ENCODE measurements at regions not wholly inside any gene's neighbourhood (a gene's known extent, or its start where the extent isn't known, plus 50 kb on each side); places are given as distances from the start of the nearest gene placed in this dataset.
"Not testable (repeated sequence)": the region's sequence is repeated elsewhere in the genome, so short reads cannot be mapped to it uniquely, and the experiment has no call there.

DNA sequence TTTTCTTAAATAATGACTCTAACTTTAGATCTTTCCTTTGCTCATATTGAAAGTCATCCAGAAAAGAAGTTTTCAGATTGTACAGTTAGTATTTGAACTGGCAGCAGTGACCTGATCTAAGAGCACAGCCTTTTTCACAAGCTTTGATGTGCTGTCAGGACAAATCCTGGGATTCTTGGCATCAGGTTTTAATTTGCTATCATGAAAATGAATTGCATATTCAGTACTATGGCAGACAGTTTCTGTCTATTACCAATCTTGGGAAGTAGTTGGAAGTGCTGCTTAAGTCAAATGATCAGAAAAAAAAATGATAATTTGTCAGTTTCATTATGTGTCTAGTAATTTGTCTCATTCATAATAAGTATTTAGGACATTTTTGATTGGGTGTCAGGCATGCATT lies 925.6 kb upstream of the ARRDC3 start:
- no peak overlapping the region for H3K27ac ChIP-seq

GRCh38 chr5:92302356-92302755 lies 919.2 kb upstream of the ARRDC3 start:
- H3K27ac ChIP-seq = not testable (repeated sequence)

More for the DNA sequence above, 925.6 kb upstream of the ARRDC3 start:
- TF ChIP-seq, protein P1, sequence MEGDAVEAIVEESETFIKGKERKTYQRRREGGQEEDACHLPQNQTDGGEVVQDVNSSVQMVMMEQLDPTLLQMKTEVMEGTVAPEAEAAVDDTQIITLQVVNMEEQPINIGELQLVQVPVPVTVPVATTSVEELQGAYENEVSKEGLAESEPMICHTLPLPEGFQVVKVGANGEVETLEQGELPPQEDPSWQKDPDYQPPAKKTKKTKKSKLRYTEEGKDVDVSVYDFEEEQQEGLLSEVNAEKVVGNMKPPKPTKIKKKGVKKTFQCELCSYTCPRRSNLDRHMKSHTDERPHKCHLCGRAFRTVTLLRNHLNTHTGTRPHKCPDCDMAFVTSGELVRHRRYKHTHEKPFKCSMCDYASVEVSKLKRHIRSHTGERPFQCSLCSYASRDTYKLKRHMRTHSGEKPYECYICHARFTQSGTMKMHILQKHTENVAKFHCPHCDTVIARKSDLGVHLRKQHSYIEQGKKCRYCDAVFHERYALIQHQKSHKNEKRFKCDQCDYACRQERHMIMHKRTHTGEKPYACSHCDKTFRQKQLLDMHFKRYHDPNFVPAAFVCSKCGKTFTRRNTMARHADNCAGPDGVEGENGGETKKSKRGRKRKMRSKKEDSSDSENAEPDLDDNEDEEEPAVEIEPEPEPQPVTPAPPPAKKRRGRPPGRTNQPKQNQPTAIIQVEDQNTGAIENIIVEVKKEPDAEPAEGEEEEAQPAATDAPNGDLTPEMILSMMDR (conservative IDR thresholded peaks at IDR 0.05) = no peak
- no peak for TF ChIP-seq ZFX (IDR thresholded peaks at IDR 0.05)

DNA sequence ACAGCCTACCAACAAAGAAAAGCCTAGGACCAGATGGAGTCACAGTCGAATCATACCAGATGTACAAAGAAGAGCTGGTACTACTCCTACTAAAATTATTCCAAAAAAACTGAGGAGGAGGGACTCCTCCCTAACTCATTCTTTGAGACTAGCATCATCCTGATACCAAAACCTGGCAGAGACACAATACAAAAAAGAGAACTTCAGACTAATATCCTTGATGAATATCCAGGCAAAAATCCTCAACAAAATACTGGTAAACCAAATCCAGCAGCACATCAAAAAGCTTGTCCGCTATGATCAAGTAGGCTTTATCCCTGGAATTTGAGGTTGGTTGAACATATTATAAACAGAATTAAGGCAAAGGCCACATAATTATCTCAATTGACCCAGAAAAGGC lies 900.4 kb upstream of the ARRDC3 start:
- no peak overlapping the region for H3K27ac ChIP-seq

GRCh38 chr5:92271750-92272149 lies 888.6 kb upstream of the ARRDC3 start:
- H3K27ac ChIP-seq = not testable (repeated sequence)

More for the DNA sequence above, 900.4 kb upstream of the ARRDC3 start:
- no peak for TF ChIP-seq ZFX (IDR thresholded peaks at IDR 0.05)
- TF ChIP-seq, protein P1 (conservative IDR thresholded peaks at IDR 0.05) = no peak

GRCh38 chr5:92268343-92268742 lies 885.2 kb upstream of the ARRDC3 start:
- TF ChIP-seq ZFX (IDR thresholded peaks at IDR 0.05) = no peak
- TF ChIP-seq, protein P1 (conservative IDR thresholded peaks at IDR 0.05) = no peak

DNA sequence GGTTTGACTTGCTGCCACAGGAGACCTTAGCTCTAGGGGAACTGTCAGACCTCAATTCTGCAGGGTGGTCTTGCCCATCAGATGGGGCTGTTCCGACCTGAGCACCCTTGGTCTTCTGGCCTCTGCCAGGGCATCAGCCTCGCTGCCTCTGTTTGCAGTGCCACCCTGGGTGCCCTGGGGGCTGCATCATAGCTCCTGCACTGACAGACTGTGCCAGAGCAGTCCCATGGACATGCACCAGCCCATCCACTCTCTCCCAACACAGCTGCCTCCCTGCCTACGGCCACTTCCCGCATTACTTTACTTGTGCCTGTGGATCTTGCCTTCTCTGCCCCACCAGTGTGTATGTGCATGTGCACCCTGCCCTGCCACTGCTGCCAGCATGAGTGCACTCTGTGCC lies 884.7 kb upstream of the ARRDC3 start:
- no peak overlapping the region for H3K27ac ChIP-seq
- TF ChIP-seq ZFX (IDR thresholded peaks at IDR 0.05) = no peak
- TF ChIP-seq, protein P1 (conservative IDR thresholded peaks at IDR 0.05) = no peak

More at GRCh38 chr5:92268343-92268742, 885.2 kb upstream of the ARRDC3 start:
- no peak overlapping the region for H3K27ac ChIP-seq

DNA sequence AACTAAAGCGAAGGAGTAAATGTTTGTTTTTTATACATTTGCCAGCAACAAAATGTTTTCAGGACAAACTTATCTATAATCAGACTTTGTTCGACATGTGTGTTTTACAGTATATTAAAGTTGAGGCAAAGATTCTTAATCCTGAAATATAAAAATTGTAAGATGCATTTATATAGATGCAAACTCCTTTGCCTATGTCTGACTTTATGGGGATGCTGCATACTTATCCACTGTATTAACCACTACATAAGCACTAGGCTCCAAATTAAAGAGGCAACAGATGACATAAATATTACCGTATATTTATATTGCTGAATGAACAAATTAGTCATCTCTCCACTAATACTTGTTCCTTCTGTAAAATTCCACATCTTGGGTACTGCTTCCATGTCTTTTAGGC lies 882.7 kb upstream of the ARRDC3 start:
- TF ChIP-seq ZFX (IDR thresholded peaks at IDR 0.05) = no peak
- TF ChIP-seq, protein P1 (conservative IDR thresholded peaks at IDR 0.05) = no peak
- H3K27ac ChIP-seq = no peak overlapping the region

DNA sequence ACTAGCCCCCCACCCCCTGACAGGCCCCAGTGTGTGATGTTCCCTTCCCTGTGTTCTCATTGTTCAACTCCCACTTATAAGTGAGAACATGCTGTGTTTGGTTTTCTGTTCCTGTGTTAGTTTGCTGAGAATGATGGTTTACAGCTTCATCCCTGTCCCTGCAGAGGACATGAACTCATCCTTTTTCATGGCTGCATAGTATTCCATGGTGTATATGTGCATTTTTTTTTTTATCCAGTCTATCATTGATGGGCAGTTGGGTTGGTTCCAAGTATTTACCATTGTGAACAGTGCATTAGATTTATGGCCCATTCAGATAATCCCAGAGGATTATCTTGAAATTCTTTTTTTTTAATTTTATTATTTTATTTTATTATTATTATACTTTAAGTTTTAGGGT lies 872.5 kb upstream of the ARRDC3 start:
- H3K27ac ChIP-seq = not testable (repeated sequence)

GRCh38 chr5:92248518-92248917 lies 865.4 kb upstream of the ARRDC3 start:
- H3K27ac ChIP-seq = no peak overlapping the region
- no peak for TF ChIP-seq ZFX (IDR thresholded peaks at IDR 0.05)
- TF ChIP-seq, protein P1 (conservative IDR thresholded peaks at IDR 0.05) = no peak
